HepG2 (cell line): ENCODE measurements at regions not wholly inside any gene's neighbourhood (a gene's known extent, or its start where the extent isn't known, plus 50 kb on each side); places are given as distances from the start of the nearest gene placed in this dataset.

Source experiments
- ATAC-seq: fragments of 200-7000 bp; cut with Tn5 transposase; 3 replicates; pipeline ENCODE4 v1.9.1; 2020; ENCODE audit warnings: mild to moderate bottlenecking, moderate library complexity
- BruUV-seq: library from RNA; stranded (reverse); fragments of 400-500 nt; replicated peaks from 2 replicates; lab custom pipeline; 2021; lab: Mats Ljungman, UMichigan
- CTCF ChIA-PET: fragments of 300-600 bp; formaldehyde crosslinking; extraction: SDS; loops from one replicate; lab custom pipeline; 2021; ENCODE audit warnings: low total read pairs, inconsistent platforms, low intra/inter-chr PET ratio; lab: Yijun Ruan, JAX
- POLR2A ChIA-PET: fragments of 350-600 bp; sonication (Branson Sonifier 250); formaldehyde crosslinking; loops from one replicate; lab custom pipeline; 2020; ENCODE audit warnings: antibody characterized with exemption, inconsistent platforms; lab: Yijun Ruan, JAX
- DNase-seq: peaks from one replicate; pipeline ENCODE4 v3.0.0-alpha.2; 2015; ENCODE audit warnings: low spot score
- FAIRE-seq: peaks from 3 replicates; lab custom pipeline; 2011; peaks lifted over from hg19 to GRCh38; lab: Jason Lieb, UNC
- H2AFZ ChIP-seq: one replicate; pipeline ENCODE4 v1.6.1; 2011; ENCODE audit warnings: low read length, inconsistent platforms
- H3K27ac ChIP-seq: fragments of 300-600 bp; 3 replicates; pipeline ENCODE4 v1.8.0; 2011; ENCODE audit warnings: mixed run types, mild to moderate bottlenecking, mixed read lengths, low read length, inconsistent platforms; ENCODE audit not compliant: insufficient read depth; ENCODE audit errors: extremely low read length
- H3K27me3 ChIP-seq, 2 experiments: fragments of 200-600 bp in 1 of 2; 2 replicates in 1 of 2; 3 replicates in 1 of 2; pipeline versions ENCODE4 v1.6.0 to v1.8.0; 2011; ENCODE audit warnings: low read length in 2 of 2, mild to moderate bottlenecking in 2 of 2, moderate library complexity in 2 of 2, inconsistent platforms in 1 of 2; ENCODE audit not compliant: insufficient read depth in 2 of 2, control insufficient read depth in 1 of 2
- H3K36me3 ChIP-seq, 2 experiments: fragments of 200-600 bp in 1 of 2; replicated peaks in 1 of 2; 2 replicates in 1 of 2; 3 replicates in 1 of 2; pipeline versions ENCODE4 v1.5.1 to v1.8.0; 2011; ENCODE audit warnings: low read length in 2 of 2, inconsistent platforms in 1 of 2; ENCODE audit not compliant: insufficient read depth in 2 of 2, control insufficient read depth in 1 of 2
- H3K4me1 ChIP-seq: 2 replicates; pipeline ENCODE4 v1.5.1; 2012; ENCODE audit warnings: low read length, inconsistent platforms; ENCODE audit not compliant: insufficient read depth
- H3K4me2 ChIP-seq: 2 replicates; pipeline ENCODE4 v1.6.0; 2011; ENCODE audit warnings: low read depth, low read length, inconsistent platforms
- H3K4me3 ChIP-seq, 3 experiments: fragments of 200-600 bp in 1 of 3; sonication (generic), shearing (Covaris generic) in 1 of 3; replicated peaks in 1 of 3; 2 replicates each; pipeline ENCODE4 v1.5.1; 2011 to 2016; ENCODE audit warnings: low read length in 3 of 3, inconsistent platforms in 2 of 3, low read depth in 2 of 3, mild to moderate bottlenecking in 2 of 3, control low read depth in 1 of 3, mixed read lengths in 1 of 3; ENCODE audit not compliant: insufficient read depth in 1 of 3
- H3K79me2 ChIP-seq: one replicate; pipeline ENCODE4 v1.6.1; 2011; ENCODE audit warnings: low read length, inconsistent platforms; ENCODE audit not compliant: insufficient read depth
- H3K9ac ChIP-seq: 2 replicates; pipeline ENCODE4 v1.6.0; 2011; ENCODE audit warnings: mild to moderate bottlenecking, low read depth, low read length, inconsistent platforms; ENCODE audit not compliant: insufficient read depth
- H3K9me3 ChIP-seq: 2 replicates; pipeline ENCODE4 v1.5.1; 2012; ENCODE audit warnings: mild to moderate bottlenecking, low read length
- H4K20me1 ChIP-seq: 2 replicates; pipeline ENCODE4 v1.6.0; 2011; ENCODE audit warnings: inconsistent platforms, mild to moderate bottlenecking, low read length, moderate library complexity; ENCODE audit not compliant: insufficient read depth
- NCOA5 ChIP-seq: sonication (generic); formaldehyde crosslinking; IDR thresholded peaks from 2 replicates; pipeline ENCODE4 v1.4.0; 2020; ENCODE audit warnings: missing genetic modification reagents
- POGZ ChIP-seq: sonication (generic); formaldehyde crosslinking; IDR thresholded peaks from 2 replicates; pipeline ENCODE4 v1.4.0; 2020; ENCODE audit warnings: mild to moderate bottlenecking, missing genetic modification reagents
- SP4 ChIP-seq: sonication (generic); formaldehyde crosslinking; IDR thresholded peaks from 2 replicates; pipeline ENCODE4 v1.8.1; 2023; ENCODE audit warnings: mild to moderate bottlenecking, missing genetic modification reagents
- TRIM24 ChIP-seq: sonication (generic); formaldehyde crosslinking; IDR thresholded peaks from 2 replicates; pipeline ENCODE4 v1.8.0; 2022; ENCODE audit warnings: mild to moderate bottlenecking, missing genetic modification reagents
- ZNF333 ChIP-seq: sonication (generic); formaldehyde crosslinking; IDR thresholded peaks from 2 replicates; pipeline ENCODE4 v1.4.0; 2020; ENCODE audit warnings: mild to moderate bottlenecking, missing genetic modification reagents, borderline replicate concordance
- ZNF83 ChIP-seq: sonication (generic); formaldehyde crosslinking; IDR thresholded peaks from 2 replicates; pipeline ENCODE4 v1.4.0; 2020; ENCODE audit warnings: missing genetic modification reagents, mild to moderate bottlenecking, borderline replicate concordance
- WGBS: methylation state at CpG from one replicate; pipeline ENCODE4 v1.1.6; 2017; ENCODE audit warnings: low lambda C conversion rate; 5-methylcytosine and 5-hydroxymethylcytosine counted together
- in situ Hi-C: cut with HindIII; loops from 2 replicates; pipeline ENCODE4 v1.10.0; 2017; ENCODE audit warnings: low pct_unique_long_range_greater_than_20kb; ENCODE audit not compliant: extremely low pct_ligation_motif_present
- intact Hi-C: fragments of 100-400 bp; cut with micrococcal nuclease; formaldehyde crosslinking; loops from one replicate; pipeline ENCODE4 v1.10.0; 2022; ENCODE audit not compliant: unreplicated experiment
- TF ChIP-seq, protein P1 (sequence below): sonication (generic); formaldehyde crosslinking; conservative IDR thresholded peaks from 2 replicates; pipeline ENCODE4 v1.4.0; 2020; ENCODE audit warnings: missing genetic modification reagents
- TF ChIP-seq, protein P2 (sequence below), 2 experiments: IDR thresholded peaks; 2 replicates each; pipeline ENCODE4 v1.6.1; 2011 to 2012; ENCODE audit warnings: low read length in 2 of 2, borderline replicate concordance in 1 of 2, low read depth in 1 of 2, mild to moderate bottlenecking in 1 of 2, moderate library complexity in 1 of 2
- TF ChIP-seq, protein P3 (sequence below): sonication (generic); formaldehyde crosslinking; IDR thresholded peaks from 2 replicates; pipeline ENCODE4 v1.5.0; 2020; ENCODE audit warnings: missing genetic modification reagents

DNA sequence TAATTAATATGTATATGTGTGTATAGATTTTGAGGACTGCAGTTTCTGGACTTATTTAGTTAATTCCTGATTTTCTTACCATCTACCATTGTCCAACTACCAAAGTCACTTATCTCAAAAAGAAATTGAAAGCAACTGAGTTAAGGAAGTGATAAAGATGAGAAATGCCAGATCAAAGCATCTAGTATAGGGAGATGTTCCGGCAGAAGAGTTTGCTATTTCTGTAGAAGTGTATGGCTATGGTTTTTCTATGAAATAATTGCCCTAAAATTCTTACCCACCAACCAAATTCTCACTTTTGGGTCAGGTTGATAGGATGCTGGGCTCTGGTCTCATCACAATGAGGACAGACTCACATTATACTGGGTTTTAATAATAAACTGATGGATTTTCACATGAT, 64.0 kb upstream of the RAB11FIP2 start:
- no peaks in the 10 kb centered on the region for H3K36me3 ChIP-seq
- H3K27me3 ChIP-seq: no peaks in the 10 kb centered on the region; a peak in 1 of 5 replicates
- no peaks in the 10 kb centered on the region for H4K20me1 ChIP-seq
- ATAC-seq (no peak), DNase-seq (no peak), FAIRE-seq (no peak)
- POLR2A ChIA-PET: no interaction called here
- 38% methylated on average over 1 of the region's 1 CpG for WGBS
- intact Hi-C loops: no loop called here
- CTCF ChIA-PET: no interaction called here
- no peaks in the 10 kb centered on the region for H3K9me3 ChIP-seq
- TF ChIP-seq ZNF83 (CRISPR knock-in tag) (no peak), POGZ (CRISPR knock-in tag) (no peak), SP4 (CRISPR knock-in tag) (no peak), ZNF333 (no peak), NCOA5 (CRISPR knock-in tag) (no peak), TRIM24 (no peak)
- TF ChIP-seq, protein P1, sequence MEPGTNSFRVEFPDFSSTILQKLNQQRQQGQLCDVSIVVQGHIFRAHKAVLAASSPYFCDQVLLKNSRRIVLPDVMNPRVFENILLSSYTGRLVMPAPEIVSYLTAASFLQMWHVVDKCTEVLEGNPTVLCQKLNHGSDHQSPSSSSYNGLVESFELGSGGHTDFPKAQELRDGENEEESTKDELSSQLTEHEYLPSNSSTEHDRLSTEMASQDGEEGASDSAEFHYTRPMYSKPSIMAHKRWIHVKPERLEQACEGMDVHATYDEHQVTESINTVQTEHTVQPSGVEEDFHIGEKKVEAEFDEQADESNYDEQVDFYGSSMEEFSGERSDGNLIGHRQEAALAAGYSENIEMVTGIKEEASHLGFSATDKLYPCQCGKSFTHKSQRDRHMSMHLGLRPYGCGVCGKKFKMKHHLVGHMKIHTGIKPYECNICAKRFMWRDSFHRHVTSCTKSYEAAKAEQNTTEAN (CRISPR knock-in tag): no peak
- TF ChIP-seq, protein P2, sequence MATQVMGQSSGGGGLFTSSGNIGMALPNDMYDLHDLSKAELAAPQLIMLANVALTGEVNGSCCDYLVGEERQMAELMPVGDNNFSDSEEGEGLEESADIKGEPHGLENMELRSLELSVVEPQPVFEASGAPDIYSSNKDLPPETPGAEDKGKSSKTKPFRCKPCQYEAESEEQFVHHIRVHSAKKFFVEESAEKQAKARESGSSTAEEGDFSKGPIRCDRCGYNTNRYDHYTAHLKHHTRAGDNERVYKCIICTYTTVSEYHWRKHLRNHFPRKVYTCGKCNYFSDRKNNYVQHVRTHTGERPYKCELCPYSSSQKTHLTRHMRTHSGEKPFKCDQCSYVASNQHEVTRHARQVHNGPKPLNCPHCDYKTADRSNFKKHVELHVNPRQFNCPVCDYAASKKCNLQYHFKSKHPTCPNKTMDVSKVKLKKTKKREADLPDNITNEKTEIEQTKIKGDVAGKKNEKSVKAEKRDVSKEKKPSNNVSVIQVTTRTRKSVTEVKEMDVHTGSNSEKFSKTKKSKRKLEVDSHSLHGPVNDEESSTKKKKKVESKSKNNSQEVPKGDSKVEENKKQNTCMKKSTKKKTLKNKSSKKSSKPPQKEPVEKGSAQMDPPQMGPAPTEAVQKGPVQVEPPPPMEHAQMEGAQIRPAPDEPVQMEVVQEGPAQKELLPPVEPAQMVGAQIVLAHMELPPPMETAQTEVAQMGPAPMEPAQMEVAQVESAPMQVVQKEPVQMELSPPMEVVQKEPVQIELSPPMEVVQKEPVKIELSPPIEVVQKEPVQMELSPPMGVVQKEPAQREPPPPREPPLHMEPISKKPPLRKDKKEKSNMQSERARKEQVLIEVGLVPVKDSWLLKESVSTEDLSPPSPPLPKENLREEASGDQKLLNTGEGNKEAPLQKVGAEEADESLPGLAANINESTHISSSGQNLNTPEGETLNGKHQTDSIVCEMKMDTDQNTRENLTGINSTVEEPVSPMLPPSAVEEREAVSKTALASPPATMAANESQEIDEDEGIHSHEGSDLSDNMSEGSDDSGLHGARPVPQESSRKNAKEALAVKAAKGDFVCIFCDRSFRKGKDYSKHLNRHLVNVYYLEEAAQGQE (IDR thresholded peaks at IDR 0.05; ENCODE audit: borderline replicate concordance in 1 of 2, low read depth in 1 of 2, low read length in 2 of 2): no peak
- TF ChIP-seq, protein P3, sequence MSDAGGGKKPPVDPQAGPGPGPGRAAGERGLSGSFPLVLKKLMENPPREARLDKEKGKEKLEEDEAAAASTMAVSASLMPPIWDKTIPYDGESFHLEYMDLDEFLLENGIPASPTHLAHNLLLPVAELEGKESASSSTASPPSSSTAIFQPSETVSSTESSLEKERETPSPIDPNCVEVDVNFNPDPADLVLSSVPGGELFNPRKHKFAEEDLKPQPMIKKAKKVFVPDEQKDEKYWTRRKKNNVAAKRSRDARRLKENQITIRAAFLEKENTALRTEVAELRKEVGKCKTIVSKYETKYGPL (CRISPR knock-in tag): no peak
- no peak overlapping the region for H3K27ac ChIP-seq
- no TSS peak for BruUV-seq
- H3K4me3 ChIP-seq: no peak overlapping the region
- H3K9ac ChIP-seq: no peak overlapping the region
- no peak overlapping the region for H3K4me2 ChIP-seq
- H3K4me1 ChIP-seq: no peaks in the 10 kb centered on the region
- H3K79me2 ChIP-seq: no peaks in the 10 kb centered on the region
- H2AFZ ChIP-seq: no peak overlapping the region
- in situ Hi-C loops: loop anchor here (25.0 kb wide), 1 partner anchor 573 kb away; the partner anchor contains the start of gene EMX2
